ENCODE measurements at regions not wholly inside any gene's neighbourhood (a gene's known extent, or its start where the extent isn't known, plus 50 kb on each side); places are given as distances from the start of the nearest gene placed in this dataset.
"Not testable (repeated sequence)": the region's sequence is repeated elsewhere in the genome, so short reads cannot be mapped to it uniquely, and the experiment has no call there.

GRCh38 chr13:65273811-65274420 lies 1956.2 kb downstream of the PCDH9 start:
- not testable (repeated sequence) for DNase-seq

GRCh38 chr13:65268009-65268408 lies 1962.1 kb downstream of the PCDH9 start:
- DNase-seq: no peak

- no peak for DNase-seq
Observed at GRCh38 chr13:65265988-65266387, 1964.1 kb downstream of the PCDH9 start.

GRCh38 chr13:65264066-65264465 lies 1966.1 kb downstream of the PCDH9 start:
- no peak for DNase-seq

- DNase-seq: no peak
Observed at GRCh38 chr13:65260946-65261891, 1968.9 kb downstream of the PCDH9 start.

- DNase-seq: no peak
Observed at GRCh38 chr13:65240773-65241172, 1989.4 kb downstream of the PCDH9 start.

- no peak for DNase-seq
Observed at GRCh38 chr13:65236841-65237418, 1993.2 kb downstream of the PCDH9 start.

- DNase-seq: no peak
Observed at GRCh38 chr13:65217471-65217995, 2012.6 kb downstream of the PCDH9 start.

- not testable (repeated sequence) for DNase-seq
Observed at GRCh38 chr13:65202845-65203244, 2027.3 kb downstream of the PCDH9 start.

- DNase-seq: no peak
Observed at GRCh38 chr13:65188721-65189120, 2041.4 kb downstream of the PCDH9 start.

GRCh38 chr13:65168026-65168425 lies 2062.1 kb downstream of the PCDH9 start:
- no peak for DNase-seq

GRCh38 chr13:65166675-65167074 lies 2063.5 kb downstream of the PCDH9 start:
- DNase-seq: no peak

GRCh38 chr13:65159803-65160202 lies 2070.3 kb downstream of the PCDH9 start:
- DNase-seq: no peak

GRCh38 chr13:65155861-65156260 lies 2074.3 kb downstream of the PCDH9 start:
- no peak for DNase-seq

- no peak for DNase-seq
Observed at GRCh38 chr13:65154661-65155447, 2075.3 kb downstream of the PCDH9 start.

GRCh38 chr13:65149687-65150086 lies 2080.4 kb downstream of the PCDH9 start:
- DNase-seq: no peak

GRCh38 chr13:65143920-65144319 lies 2086.2 kb downstream of the PCDH9 start:
- no peak for DNase-seq

GRCh38 chr13:65133094-65133493 lies 2097.0 kb downstream of the PCDH9 start:
- DNase-seq: no peak

- DNase-seq: no peak
Observed at GRCh38 chr13:65125236-65125635, 2104.9 kb downstream of the PCDH9 start.

GRCh38 chr13:65112531-65112941 lies 2117.6 kb downstream of the PCDH9 start:
- DNase-seq: no peak

- DNase-seq: no peak
Observed at GRCh38 chr13:65112123-65112522, 2118.0 kb downstream of the PCDH9 start.

GRCh38 chr13:65111223-65111622 lies 2118.9 kb downstream of the PCDH9 start:
- no peak for DNase-seq

- not testable (repeated sequence) for DNase-seq
Observed at GRCh38 chr13:65104436-65104835, 2125.7 kb downstream of the PCDH9 start.

All from bone marrow (tissue), 2 donors.